ENCODE measurements at regions not wholly inside any gene's neighbourhood (a gene's known extent, or its start where the extent isn't known, plus 50 kb on each side); places are given as distances from the start of the nearest gene placed in this dataset.

- dilution Hi-C loops (cut with MboI; ENCODE audit: extremely low pct_ligation_motif_present, low sequenced_read_pairs): no loop called here
- no peak overlapping the region for H3K27ac ChIP-seq (ENCODE audit: insufficient read depth, low read depth, low read length)
Measured at GRCh38 chr10:4029866-4030265, 244.9 kb upstream of the KLF6 start.

More at GRCh38 chr10:4029866-4030265, 244.9 kb upstream of the KLF6 start:
- intact Hi-C loops (cut with micrococcal nuclease): no loop called here
- TF ChIP-seq JUN (IDR thresholded peaks at IDR 0.05; ENCODE audit: borderline replicate concordance, insufficient read depth, insufficient read length, low read depth) (no peak), GATA2 (IDR thresholded peaks at IDR 0.05; ENCODE audit: insufficient read depth, insufficient read length, low read depth, low read length) (no peak), POLR2A (IDR thresholded peaks at IDR 0.05; ENCODE audit: low read depth, low read length) (no peak), EZH2 (IDR thresholded peaks at IDR 0.05; ENCODE audit: borderline replicate concordance, low read depth, low read length, severe bottlenecking) (no peak), CTCF (IDR thresholded peaks at IDR 0.05; ENCODE audit: extremely low read depth in 1 of 2, insufficient read depth in 1 of 2, low read depth in 1 of 2, low read length in 2 of 2) (no peak)
- H3K4me1 ChIP-seq (ENCODE audit: control insufficient read depth, extremely low read depth, insufficient read depth, low read length): no peaks in the 10 kb centered on the region
- no peaks in the 10 kb centered on the region for H3K9me3 ChIP-seq (replicated peaks; ENCODE audit: control insufficient read depth, insufficient read depth, low read length)
- no peaks in the 10 kb centered on the region for H3K27me3 ChIP-seq (ENCODE audit: control insufficient read depth in 2 of 2, insufficient read depth in 2 of 2, low read length in 2 of 2)
- H3K79me2 ChIP-seq (ENCODE audit: control insufficient read depth, insufficient read depth, low read length): no peaks in the 10 kb centered on the region
- no peak overlapping the region for H2AFZ ChIP-seq (ENCODE audit: low read depth, low read length)
- no TSS peak for BruUV-seq (replicated peaks)
- no peak for FAIRE-seq
- no peaks in the 10 kb centered on the region for H3K9me1 ChIP-seq (replicated peaks; ENCODE audit: control insufficient read depth, extremely low read depth, insufficient read depth, low read length)
- no peak overlapping the region for H3K9ac ChIP-seq (replicated peaks; ENCODE audit: extremely low read depth, insufficient read depth, low read length)
- POLR2A ChIA-PET: no interaction called here
- H3K4me3 ChIP-seq (replicated peaks in 1 of 3; ENCODE audit: insufficient read depth in 1 of 3, low read depth in 1 of 3, low read length in 3 of 3): no peak overlapping the region
- H4K20me1 ChIP-seq (replicated peaks; ENCODE audit: control insufficient read depth, extremely low read depth, insufficient read depth, low read length): no peaks in the 10 kb centered on the region
- CTCF ChIA-PET: no interaction called here
- no peak overlapping the region for H3K4me2 ChIP-seq (ENCODE audit: insufficient read depth, low read length)
- no peaks in the 10 kb centered on the region for H3K36me3 ChIP-seq (ENCODE audit: control insufficient read depth in 2 of 2, extremely low read depth in 1 of 2, insufficient read depth in 2 of 2, low read length in 2 of 2)
- no peak for DNase-seq (ENCODE audit: low read depth, low spot score)
